Erythroblast (primary cell): ENCODE measurements at regions not wholly inside any gene's neighbourhood (a gene's known extent, or its start where the extent isn't known, plus 50 kb on each side); places are given as distances from the start of the nearest gene placed in this dataset.
A peak's percentile ranks its signal among the peaks of the same experiment; 100 is the strongest.

Experiments
- DNase-seq, 2 experiments: peaks; one replicate each; lab custom pipeline; 2025; lab: John Stamatoyannopoulos, UW
- GATA1 ChIP-seq: IDR thresholded peaks from 2 replicates; pipeline ENCODE4 v1.6.1; 2011; ENCODE audit warnings: low read depth, mild to moderate bottlenecking, control low read depth, low read length, moderate library complexity
- POLR2A ChIP-seq: IDR thresholded peaks from 2 replicates; pipeline ENCODE4 v1.6.1; 2011; ENCODE audit warnings: mild to moderate bottlenecking, low read length

DNA sequence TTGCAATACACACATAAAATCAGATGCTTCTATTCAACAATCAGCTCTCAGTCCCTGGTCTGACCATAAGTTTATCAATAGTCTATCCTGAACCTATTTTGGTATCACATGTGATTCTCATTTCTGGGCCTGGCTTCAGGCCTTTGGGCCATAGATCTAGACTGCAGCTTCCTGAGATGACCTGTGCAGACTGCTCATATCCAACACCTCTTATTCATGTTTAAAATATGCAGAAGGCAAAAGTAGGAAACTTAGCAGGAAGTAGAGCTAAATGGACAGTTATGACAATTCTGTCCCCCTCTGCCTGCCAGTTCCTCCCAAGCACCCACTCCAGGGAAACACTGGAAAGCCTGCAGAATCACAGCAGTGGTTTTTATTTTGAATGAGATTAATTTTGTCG, 53.3 kb downstream of the C7orf25 start:
- TF ChIP-seq POLR2A, result no peak
- no peak for TF ChIP-seq GATA1
- DNase-seq, result no peak

DNA sequence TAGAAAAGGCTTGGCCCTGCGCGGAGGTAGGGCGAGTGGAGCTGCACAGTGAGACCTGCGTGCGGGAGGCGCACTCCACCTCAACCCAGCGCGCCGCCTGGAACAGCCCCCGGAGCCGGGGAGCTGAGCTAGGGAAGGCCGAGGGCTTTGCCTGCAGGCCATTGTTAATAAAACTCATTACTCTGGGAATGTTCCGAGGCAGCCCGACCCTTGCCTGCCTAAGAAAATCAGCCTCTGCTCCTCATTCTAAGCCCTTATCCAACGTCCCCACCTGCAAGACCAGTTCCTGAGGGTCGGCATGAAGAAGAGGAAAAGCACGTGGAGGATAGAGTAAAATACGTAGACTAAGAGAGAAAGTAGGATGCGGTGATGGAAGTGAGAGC, 55.3 kb downstream of the C7orf25 start:
- TF ChIP-seq GATA1 (no peak), POLR2A (no peak)
- no peak for DNase-seq

DNA sequence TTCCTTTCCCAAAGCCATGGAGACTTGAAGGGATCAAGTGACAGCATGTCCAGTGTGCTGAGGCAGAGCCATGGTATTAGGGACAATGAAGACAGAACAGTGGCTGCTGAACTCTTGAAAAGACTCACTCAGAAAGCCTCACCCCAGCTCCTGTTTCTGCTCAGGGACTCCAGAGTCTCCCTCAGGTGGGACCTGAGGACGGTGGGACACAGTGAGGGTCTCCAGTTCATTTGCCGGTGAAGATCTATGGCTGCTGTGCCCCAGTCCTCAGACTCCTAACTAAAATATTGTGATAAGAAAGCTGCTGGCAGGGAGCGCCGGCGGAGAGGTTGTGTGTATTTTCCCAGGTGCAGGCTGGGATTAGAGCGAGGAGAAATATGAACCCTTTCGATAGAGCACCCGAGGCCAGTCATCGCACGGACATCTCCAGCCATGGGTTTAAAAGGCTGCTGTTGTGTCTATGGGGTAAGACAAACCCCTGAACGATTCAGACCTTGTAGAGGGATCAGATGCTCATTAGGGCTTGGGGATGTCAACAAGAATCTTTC, 57.2 kb downstream of the C7orf25 start:
- no peak for TF ChIP-seq POLR2A
- no peak for TF ChIP-seq GATA1
- no peak for DNase-seq

DNA sequence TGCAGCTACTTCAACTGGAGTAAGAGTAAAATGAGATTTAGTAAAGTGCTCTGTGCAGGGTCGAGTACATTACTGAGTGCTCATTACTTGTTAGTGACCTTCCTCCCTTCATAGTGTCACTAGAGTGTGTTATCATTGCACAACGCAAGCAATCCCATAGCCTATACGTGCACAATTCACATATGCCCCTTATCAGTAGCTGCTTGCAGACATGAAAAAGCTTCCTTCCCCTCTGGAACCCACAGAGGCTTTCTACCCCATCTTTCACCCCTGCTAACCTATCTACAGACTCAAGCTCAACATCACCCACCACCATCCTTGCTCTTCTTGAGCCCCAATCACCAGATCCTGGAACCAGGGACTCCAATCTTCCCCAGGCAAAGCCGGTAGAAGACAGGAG, 59.3 kb downstream of the C7orf25 start:
- DNase-seq, result no peak
- no peak for TF ChIP-seq GATA1
- TF ChIP-seq POLR2A, result no peak

DNA sequence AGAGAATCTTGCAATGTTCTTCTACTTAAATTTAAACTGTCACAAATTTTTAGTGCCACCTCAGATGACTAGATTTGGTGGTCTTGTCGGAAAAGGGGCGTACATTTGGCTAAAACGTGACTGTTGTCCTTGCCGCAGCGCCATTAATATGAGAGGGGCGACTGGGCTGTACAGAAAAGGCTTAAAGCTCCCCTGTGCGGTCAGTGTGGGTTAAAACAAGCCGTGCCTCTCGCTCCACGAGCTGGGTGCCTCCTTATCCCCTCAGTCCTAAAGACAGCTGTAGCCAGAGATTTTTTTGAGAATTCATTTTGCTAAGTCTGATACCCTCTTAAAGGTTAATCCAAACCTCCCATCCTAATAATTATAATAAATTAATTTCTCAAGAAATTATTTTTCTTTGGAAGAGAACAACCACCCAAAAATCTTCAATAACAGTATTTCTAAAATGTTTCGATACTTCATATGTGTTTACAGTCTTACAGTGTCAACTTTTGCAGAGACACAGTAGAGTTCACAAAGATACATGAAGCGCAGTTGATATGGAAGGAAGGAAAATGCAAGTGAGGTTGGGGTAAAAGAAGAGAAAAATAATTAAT, 68.6 kb downstream of the C7orf25 start:
- TF ChIP-seq GATA1, result no peak
- no peak for TF ChIP-seq POLR2A
- peak; percentile 19 to 37 for DNase-seq

DNA sequence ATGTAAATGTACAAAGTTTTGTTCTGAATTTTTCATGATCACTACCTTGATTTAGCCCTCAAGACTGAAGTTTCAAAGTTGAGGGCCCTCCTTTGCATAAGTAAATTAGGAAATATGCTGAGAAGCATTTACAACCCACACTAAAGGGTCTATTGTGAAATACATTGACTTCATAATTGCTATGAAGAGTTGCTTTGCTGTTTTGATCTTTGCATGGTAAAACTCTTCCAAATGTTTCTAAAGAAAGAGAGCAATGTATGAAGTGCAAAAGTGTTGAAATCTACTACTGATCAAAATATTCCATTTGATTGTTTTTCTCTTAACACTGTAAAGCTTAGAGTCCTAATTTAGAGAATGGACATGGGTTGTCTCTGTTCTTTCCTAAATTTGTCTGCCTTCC, 77.2 kb downstream of the C7orf25 start:
- no peak for DNase-seq

DNA sequence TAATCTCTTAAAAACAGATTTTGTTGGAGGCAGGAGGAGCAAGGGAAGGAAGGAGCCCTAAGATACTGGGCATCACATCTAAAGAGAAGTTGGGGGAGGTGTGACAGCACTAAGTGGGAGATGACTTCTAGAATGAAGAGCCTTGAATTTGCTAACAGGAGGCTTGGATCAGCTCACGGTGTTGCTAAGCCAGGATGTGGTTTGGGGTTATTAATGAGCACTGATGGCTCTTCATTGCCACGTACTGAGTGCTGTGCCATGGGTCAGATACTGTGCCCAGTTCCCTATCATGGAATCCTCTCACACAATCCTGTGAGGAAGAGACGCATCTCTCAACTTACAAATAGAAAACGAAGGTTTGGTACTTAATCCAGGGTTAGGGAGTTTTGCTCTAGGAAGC, 78.5 kb downstream of the C7orf25 start:
- TF ChIP-seq POLR2A (no peak), GATA1 (no peak)
- no peak for DNase-seq

More for the DNA sequence above, 77.2 kb downstream of the C7orf25 start:
- TF ChIP-seq GATA1 (no peak), POLR2A (no peak)

DNA sequence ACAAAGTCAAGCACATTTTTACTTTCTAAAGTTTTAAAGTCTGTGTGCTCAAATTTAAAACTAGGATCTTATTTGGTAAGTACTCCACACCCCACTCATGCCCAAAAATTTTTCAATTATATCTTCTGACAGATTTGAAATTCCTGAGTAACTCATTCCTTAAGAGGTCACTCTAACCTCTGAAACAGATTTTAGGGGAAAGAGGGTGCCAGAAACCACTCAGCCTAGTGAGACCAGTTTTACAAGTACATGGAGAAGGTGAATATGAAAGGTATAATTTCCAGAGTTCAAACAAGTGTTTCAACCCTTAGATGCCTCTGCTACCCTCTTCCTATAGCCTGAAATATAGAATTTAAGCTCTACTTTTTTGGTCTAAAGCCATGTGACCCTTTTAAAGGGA, 79.2 kb downstream of the C7orf25 start:
- DNase-seq, result no peak
- TF ChIP-seq POLR2A (no peak), GATA1 (no peak)

DNA sequence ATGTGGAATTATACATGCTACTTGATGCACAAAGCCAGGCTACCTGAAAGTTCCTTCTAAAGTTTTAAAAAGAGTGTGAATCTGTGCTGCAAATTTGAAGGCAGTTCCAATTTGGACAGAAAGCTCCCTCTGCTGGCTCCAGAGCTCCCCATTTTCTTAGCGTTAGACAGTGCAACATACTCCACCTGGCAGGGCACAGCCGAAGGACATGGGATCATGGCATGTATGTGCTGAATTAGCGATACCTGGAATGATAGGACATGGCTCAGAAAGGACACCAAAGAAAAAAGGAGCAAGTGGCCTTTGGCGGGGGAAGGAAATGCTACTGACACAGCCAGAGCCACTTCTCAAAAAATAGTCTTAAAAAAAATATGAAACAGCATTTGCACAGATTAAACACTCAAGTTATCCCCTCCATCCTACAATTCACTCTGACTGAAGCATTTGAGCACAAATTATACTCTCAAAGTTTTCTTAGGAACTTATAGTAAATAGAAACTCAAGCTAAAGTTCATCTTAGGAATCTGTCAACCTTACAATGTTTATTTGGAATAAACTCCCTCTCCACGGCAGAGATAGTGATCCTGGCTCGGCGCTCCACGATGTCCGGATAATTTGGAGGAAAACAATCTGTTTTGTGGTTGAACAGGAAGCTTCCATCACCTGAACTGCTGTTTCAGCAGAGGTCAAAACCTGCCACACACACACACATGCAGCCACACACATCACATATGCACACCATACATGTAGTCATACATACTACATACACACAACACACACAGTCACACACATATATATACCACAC, 80.0 kb downstream of the C7orf25 start:
- DNase-seq, result no peak
- TF ChIP-seq GATA1 (no peak), POLR2A (no peak)

DNA sequence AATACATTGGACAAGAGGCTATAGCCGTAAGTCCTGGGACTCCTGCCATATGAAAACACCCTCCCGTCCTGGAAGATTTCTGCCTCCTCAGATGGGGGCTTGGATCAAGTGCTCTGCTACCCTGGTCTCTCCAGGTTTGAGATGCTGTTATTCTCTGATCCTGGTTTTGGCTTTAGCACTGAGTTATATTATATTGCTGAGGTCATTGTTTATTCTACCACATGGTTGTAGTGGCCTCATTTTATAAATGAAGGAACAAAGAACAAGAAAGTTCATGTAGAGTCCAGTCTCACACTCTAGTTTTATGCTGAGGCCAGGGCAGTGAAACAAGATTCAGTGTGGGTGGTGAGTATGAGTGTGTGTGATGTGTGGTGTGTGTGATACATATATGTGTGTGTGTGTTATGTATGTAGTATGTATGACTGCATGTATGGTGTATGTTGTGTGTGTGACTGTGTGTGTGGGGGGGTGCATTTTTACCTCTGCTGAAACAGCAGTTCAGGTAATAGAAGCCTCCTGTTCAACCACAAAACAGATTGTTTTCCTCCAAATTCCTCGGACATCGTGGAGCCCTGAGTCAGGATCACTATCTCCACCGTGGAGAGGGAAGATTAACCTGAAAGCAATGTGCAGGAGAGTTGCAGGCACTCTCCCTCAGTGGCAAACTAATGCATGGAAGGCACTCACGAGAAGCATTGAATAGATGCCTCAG, 80.7 kb downstream of the C7orf25 start:
- DNase-seq, result no peak
- no peak for TF ChIP-seq POLR2A
- no peak for TF ChIP-seq GATA1

DNA sequence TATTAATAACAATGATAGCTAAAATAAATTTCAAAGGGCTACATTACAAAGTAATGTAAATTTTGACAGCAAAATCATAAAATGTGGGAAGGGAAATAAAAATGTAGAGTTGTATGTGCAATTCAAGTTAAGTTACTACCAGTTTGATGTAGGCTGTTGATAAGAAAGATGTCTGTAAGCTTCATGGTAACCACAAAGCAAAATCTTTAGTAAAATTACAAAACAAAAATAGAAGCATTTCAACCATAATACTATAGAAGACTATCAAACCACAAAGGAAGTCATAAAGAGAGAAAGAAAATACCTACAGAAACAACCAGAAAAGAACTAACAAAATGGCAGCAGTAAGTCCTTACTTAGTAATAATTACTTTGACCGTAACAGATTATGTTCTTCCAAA, 99.1 kb downstream of the C7orf25 start:
- no peak for TF ChIP-seq GATA1
- TF ChIP-seq POLR2A, result no peak

DNA sequence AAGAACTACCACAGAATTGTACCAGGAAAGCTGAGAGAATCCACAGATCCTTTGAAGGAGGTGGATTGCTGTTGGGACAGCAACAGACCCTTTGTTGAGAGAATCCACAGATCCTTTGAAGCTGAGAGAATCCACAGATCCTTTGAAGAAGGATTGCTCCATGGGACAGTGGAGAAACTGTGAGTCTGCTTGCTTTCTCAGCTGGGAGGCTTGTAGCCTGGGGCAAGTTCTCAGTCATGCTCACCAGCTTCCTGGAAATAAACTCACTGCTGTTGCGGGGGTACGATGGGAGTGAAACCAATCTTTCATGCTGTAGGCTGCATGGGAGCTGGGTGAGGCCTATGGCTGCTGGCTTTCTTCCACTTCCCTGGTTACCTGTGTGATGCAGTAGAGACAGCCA, 106.3 kb downstream of the C7orf25 start:
- DNase-seq, result no peak
- TF ChIP-seq POLR2A (no peak), GATA1 (no peak)

More for the DNA sequence above, 99.1 kb downstream of the C7orf25 start:
- DNase-seq, result no peak

DNA sequence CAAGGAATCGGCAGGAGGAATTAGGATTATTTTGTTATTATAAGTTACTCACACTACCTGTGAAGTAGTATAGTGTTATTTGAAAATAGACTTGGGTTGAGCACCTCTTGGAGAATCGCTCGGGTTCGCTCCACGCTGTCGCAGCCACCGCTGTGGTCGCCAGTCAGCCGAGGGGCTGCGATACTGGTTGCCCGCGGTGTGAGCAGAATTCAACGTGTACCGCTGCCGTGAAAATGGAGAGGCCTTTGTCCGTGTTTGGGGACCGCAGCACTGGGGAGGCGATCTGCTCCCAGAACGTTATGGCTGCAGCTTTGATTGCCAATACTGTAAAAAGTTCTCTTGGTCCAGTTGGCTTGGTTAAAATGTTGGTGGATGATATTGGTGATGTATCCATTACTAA, 117.2 kb downstream of the C7orf25 start:
- TF ChIP-seq POLR2A (no peak), GATA1 (no peak)
- DNase-seq, result no peak

DNA sequence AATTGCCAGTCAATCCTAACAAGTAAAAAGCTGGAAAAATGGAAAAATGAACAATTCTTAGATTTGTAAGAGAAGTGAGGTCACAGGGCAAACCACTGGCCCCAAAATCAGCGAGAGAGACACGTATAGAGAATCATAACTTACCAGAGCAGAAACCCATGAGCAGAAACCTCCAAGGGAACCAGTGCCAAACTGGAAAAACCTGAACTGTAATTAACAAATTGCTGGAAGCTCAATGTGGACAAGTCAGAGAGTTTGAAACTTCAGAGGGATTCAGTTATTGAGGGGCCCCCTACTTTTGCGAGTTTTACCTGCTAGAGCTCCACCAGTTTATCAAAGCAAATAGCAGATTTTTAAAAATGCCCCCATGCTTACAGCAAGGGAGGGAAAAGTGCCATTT, 119.0 kb downstream of the C7orf25 start:
- no peak for TF ChIP-seq GATA1
- TF ChIP-seq POLR2A, result no peak
- no peak for DNase-seq
